ENCODE measurements at regions not wholly inside any gene's neighbourhood (a gene's known extent, or its start where the extent isn't known, plus 50 kb on each side); places are given as distances from the start of the nearest gene placed in this dataset.
A peak's percentile ranks its signal among the peaks of the same experiment; 100 is the strongest.

DNA sequence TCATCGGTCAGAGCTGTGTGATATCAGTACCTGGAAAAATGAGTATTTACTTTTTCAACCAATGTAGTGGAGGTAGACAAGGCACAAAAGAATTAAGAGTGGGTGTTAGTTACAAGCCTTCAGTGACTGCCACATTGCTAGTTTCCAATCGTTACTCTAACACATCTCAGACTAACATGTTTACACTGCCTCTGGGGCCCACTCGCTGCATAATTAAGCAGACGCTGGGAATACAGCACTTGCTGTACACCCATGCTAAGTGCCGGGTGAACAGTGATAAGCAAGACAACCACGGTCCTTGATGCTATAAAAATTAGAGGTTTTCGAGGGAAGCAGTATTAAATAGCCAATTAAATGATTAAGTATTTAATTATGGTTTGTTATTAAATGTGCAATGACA is 1147.6 kb downstream of the AACS start:
- no peaks in the 10 kb centered on the region for H4K20me1 ChIP-seq (ENCODE audit: control insufficient read depth, insufficient read depth, insufficient read length)
- no peak for DNase-seq
- no peaks in the 10 kb centered on the region for H3K9me3 ChIP-seq (ENCODE audit: control insufficient read depth, low read depth, low read length)
- Mint-ChIP-seq H3K36me3 (ENCODE audit: insufficient read depth in 1 of 3, low read depth in 3 of 3) (no peaks in the 10 kb centered on the region), H3K9me3 (no peaks in the 10 kb centered on the region), H3K4me3 (no peak overlapping the region), H3K27me3 (ENCODE audit: low read depth) (no peaks in the 10 kb centered on the region), H3K4me1 (peaks cover 34 to 39% of the 10 kb centered on the region in 2 experiments), H3K27ac (peak overlapping the region in 1 of 3 experiments; percentile 38; a peak in 1 of 7 replicates)
- H3T11ph ChIP-seq (ENCODE audit: low read length): no peak overlapping the region
- H2BK12ac ChIP-seq (ENCODE audit: insufficient read length, low read depth, low read length): no peak overlapping the region
- no peak overlapping the region for H3K56ac ChIP-seq (ENCODE audit: insufficient read length, low read depth, low read length)
- H3K4me1 ChIP-seq (ENCODE audit: insufficient read depth, low read length): peaks cover 11% of the 10 kb centered on the region; the same call in 1 of the 2 replicates
- no peak overlapping the region for H3K23ac ChIP-seq (ENCODE audit: insufficient read length, low read depth, low read length)
- H3K14ac ChIP-seq (ENCODE audit: insufficient read depth, low read length): no peak overlapping the region
- TF ChIP-seq, protein P1, sequence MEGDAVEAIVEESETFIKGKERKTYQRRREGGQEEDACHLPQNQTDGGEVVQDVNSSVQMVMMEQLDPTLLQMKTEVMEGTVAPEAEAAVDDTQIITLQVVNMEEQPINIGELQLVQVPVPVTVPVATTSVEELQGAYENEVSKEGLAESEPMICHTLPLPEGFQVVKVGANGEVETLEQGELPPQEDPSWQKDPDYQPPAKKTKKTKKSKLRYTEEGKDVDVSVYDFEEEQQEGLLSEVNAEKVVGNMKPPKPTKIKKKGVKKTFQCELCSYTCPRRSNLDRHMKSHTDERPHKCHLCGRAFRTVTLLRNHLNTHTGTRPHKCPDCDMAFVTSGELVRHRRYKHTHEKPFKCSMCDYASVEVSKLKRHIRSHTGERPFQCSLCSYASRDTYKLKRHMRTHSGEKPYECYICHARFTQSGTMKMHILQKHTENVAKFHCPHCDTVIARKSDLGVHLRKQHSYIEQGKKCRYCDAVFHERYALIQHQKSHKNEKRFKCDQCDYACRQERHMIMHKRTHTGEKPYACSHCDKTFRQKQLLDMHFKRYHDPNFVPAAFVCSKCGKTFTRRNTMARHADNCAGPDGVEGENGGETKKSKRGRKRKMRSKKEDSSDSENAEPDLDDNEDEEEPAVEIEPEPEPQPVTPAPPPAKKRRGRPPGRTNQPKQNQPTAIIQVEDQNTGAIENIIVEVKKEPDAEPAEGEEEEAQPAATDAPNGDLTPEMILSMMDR (conservative IDR thresholded peaks at IDR 0.05): no peak
- no peak overlapping the region for H2AK5ac ChIP-seq (ENCODE audit: insufficient read length, low read length)
- H2BK5ac ChIP-seq (ENCODE audit: insufficient read length, low read length): no peak overlapping the region
- no peaks in the 10 kb centered on the region for H3K79me2 ChIP-seq (ENCODE audit: insufficient read depth, low read length)
- H3K4me2 ChIP-seq (ENCODE audit: insufficient read depth, insufficient read length, low read length): no peak overlapping the region
- no peak overlapping the region for H4K8ac ChIP-seq (replicated peaks; ENCODE audit: insufficient read length, low read depth, low read length)
- H4K5ac ChIP-seq (ENCODE audit: insufficient read length, low read depth, low read length): no peak overlapping the region
- H3K79me1 ChIP-seq (ENCODE audit: insufficient read depth, low read depth, low read length, poor library complexity, severe bottlenecking): no peaks in the 10 kb centered on the region
- no peak overlapping the region for H2BK15ac ChIP-seq (ENCODE audit: low read depth, low read length)
- no peaks in the 10 kb centered on the region for H3K23me2 ChIP-seq (ENCODE audit: insufficient read length, low read depth, low read length, poor library complexity, severe bottlenecking)
- H3K27me3 ChIP-seq (ENCODE audit: insufficient read depth, low read length): no peaks in the 10 kb centered on the region
- H3K4ac ChIP-seq (ENCODE audit: low read depth, low read length): no peak overlapping the region
- H3K27ac ChIP-seq (ENCODE audit: insufficient read length, low read depth, low read length): no peak overlapping the region
- no peak overlapping the region for H4K91ac ChIP-seq (ENCODE audit: insufficient read length, low read depth, low read length)
- no peak overlapping the region for H2AFZ ChIP-seq (ENCODE audit: low read length)
- no CpG with 5 or more reads among the region's 7 CpGs for WGBS (ENCODE audit: extremely low coverage, insufficient read length, low lambda C conversion rate)
- no peak overlapping the region for H2BK120ac ChIP-seq (ENCODE audit: low read depth, low read length, poor library complexity, severe bottlenecking)
- H3K18ac ChIP-seq (ENCODE audit: insufficient read length, low read depth, low read length): no peak overlapping the region
- no peak overlapping the region for H3K9ac ChIP-seq (ENCODE audit: extremely low read depth, insufficient read length, low read length)
- H2BK20ac ChIP-seq (ENCODE audit: low read depth, low read length, poor library complexity, severe bottlenecking): no peak overlapping the region

All from H9 (cell line).